ENCODE measurements at regions not wholly inside any gene's neighbourhood (a gene's known extent, or its start where the extent isn't known, plus 50 kb on each side); places are given as distances from the start of the nearest gene placed in this dataset.

GRCh38 chr3:132818251-132818650 lies 96.0 kb upstream of the NPHP3 start:
- DNase-seq, result no peak

- DNase-seq, result no peak
Measured at GRCh38 chr3:132817646-132818177, 95.5 kb upstream of the NPHP3 start.

- no peak for DNase-seq
Measured at GRCh38 chr3:132805071-132805470, 82.9 kb upstream of the NPHP3 start.

GRCh38 chr3:132804498-132804897 lies 82.3 kb upstream of the NPHP3 start:
- DNase-seq, result no peak

DNA sequence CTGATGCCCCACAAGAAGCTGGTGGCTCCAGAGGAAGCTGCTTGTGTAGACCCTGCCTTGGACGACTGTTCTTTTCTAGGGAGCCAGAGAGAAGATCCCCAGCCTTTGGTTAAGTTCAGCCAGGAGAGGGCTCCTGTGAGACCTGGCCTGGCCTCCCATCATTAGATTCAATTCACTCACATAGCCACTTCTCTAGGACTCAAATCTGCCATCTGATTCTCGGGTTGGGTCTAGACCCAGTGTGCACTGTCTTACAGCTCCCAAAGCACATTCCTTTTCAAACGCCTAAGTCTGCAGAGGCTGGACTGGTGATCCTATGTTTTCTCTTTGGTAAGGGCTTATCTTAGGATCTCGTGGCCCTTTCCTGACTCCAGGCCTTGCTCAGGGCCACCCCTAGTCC lies 81.7 kb upstream of the NPHP3 start:
- no peak for DNase-seq

DNA sequence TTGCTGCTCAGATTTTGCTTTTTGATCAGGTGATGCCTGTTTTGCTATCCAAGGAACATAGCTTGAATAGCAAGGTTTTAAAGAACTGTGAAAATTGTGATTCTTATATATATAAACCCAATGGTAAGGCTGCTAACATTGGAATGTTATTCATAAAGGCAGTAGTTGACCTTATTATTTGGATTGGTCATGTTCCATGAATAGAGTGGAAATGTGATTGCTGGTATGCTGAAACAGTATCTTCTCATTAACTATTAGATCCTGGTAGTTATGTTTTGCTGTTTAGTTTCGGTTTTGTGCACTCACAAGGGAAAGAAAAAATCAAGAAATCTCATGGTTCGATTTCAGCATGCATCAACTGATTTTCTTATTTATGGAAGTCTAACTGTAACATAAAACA lies 78.7 kb upstream of the NPHP3 start:
- DNase-seq, result no peak

DNA sequence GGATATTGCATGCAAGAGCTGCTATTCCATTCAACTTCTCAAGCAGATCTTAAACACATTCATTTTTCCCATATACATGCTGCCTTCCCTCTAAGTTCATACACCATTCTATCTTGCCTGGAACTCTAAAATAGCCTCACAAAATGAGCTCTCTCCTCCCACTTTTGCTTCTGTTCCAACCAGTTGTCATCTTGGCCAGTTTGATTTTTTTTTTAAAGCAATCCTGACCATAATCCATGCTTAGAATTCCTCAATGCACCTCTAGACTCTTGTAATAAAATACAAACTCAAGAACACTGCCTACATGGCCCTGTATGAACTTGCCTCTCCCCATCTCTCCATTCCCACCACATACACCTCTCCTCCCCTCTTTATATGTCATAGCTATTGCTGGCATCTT lies 68.6 kb upstream of the NPHP3 start:
- no peak for DNase-seq

GRCh38 chr3:132789959-132790358 lies 67.8 kb upstream of the NPHP3 start:
- no peak for DNase-seq

DNA sequence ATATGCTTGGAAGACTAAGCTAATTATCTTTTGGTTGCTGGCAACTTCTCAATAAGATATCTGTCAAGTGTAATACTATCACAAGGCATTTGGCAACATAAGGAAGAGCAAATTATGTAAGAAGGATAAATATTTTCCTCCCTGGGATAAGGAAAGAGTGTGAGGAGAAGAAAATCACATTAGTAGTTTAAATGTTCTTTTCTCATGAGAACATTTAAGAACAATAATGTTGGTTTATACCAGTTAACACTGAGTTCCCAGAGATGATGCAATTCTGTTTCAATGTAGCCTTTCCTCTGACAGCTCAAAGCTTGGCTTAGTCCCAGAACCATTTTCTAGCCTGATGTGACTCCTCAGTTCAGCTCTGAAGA lies 66.1 kb upstream of the NPHP3 start:
- no peak for DNase-seq

GRCh38 chr3:132787616-132788300 lies 65.5 kb upstream of the NPHP3 start:
- DNase-seq, result no peak

- no peak for DNase-seq
Measured at GRCh38 chr3:132786890-132787289, 64.7 kb upstream of the NPHP3 start.

DNA sequence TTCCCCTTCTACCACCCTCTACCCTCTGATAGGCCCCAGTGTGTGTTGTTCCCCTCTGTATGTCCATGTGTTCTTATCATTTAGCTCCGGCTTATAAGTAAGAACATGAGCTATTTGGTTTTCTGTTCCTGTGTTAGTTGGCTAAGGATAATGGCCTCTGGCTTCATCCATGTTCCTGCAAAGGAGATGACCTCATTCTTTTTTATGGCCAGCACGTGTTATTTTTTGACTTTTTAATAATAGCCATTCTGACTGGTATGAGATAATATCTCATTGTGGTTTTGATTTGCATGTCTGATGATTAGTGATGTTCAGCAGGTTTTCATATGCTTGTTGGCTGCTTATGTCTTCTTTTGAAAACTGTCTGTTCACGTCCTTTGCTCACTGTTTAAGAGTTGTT lies 63.1 kb upstream of the NPHP3 start:
- DNase-seq, result no peak

DNA sequence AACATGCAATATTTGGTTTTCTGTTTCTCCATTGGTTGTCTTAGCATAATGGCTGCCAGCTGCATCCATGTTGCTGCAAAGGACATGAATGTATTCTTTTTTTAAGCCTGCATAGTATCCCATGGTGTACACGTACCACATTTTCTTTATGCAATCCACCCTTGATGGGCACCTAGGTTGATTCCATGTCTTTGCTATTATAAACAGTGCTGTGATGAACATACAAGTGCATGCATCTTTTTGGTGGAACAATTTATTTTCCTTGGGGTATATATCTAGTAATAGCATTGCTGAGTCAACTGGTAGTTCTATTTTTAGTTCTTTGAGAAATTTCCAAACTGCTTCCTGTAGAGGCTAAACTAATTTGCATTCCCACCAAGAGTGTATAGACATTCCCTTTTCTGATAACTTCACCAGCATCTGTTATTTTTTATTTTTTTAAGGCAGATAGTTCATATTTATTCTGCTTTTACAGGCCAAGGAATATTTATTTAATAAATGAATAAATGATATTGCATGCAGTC lies 62.4 kb upstream of the NPHP3 start:
- no peak for DNase-seq

DNA sequence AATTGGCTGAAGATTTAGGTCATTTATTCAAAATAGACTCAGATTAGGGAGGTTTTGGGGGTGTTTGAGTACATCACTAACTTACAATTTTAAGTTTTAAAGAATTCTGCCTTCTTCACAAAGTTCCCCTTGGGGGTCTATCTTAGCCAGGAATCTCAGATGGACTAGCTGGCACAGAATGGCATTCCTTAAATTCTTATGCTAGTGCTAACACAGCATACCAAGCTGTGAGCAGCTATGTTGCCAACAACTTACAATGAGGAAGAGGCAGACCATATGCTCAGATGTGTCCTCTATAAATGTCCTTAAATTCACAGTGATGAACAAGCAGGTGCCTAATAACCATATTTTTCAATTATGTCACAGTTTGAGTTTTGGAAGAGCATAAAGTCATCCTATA lies 60.9 kb upstream of the NPHP3 start:
- no peak for DNase-seq

- no peak for DNase-seq
Measured at GRCh38 chr3:132781922-132782321, 59.7 kb upstream of the NPHP3 start.

DNA sequence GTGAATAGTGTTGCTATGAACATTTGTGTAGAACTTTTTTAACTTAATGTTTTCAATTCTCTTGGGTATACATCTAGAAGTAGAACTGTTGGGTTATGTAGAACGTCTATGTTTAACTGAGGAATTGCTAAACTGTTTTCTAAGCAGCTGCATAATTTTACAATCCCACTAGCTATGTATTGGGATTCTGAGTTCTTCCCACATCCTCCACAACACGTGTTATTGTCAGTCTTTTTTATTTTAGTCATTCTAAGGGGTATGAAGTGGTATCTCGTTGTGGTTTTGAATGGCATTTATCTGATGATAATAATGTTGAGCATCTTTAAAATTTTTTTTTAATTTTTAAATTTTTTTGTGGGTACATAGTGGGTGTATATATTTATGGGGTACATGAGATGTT lies 55.0 kb upstream of the NPHP3 start:
- no peak for DNase-seq

DNA sequence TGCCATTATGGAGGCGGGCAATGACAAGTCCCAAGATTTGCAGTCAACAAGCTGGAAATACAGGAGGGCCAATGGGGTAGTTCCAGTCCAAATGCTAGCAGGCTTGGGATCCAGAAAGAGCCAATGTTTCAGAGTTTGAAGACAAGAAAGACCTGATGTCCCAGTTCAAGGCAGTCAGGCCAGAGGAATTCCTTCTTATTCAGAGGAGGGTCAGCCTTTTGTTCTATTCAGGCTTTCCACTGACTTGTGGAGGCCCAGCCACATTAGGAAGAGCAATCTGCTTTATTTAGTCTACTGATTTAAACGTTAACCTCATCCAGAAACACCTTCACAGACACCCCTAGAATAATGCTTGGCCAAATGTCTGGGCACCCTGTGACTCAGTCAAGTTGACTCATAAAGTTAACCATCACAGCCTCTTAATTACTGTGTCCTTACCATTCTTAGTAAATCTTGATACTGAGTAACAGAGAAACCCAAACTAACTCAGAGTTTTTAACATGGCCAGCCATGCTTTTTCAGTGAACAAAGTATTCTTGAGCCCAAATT lies 50.9 kb upstream of the NPHP3 start:
- DNase-seq, result no peak

DNA sequence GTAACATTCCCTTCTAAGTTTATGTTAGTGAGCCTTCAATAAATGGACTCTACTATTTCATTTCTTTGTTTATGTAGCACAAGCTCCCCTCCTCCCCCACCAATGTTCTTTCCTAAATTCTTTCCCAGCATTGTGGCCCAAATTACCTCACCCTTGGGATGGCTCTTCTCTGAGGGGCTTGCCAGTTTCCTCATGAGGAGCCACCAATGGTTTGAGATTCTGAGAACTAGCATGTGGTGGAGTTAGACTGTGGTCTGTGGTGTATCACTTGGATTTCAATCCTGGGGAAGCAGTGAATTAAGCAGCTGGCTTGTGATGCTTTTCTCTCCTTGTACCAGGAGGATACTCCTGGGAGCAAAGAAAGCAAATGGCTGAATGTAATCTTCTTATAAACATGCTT lies 50.0 kb upstream of the NPHP3 start:
- no peak for DNase-seq
